Astrocyte of the cerebellum (primary cell): ENCODE measurements at regions not wholly inside any gene's neighbourhood (a gene's known extent, or its start where the extent isn't known, plus 50 kb on each side); places are given as distances from the start of the nearest gene placed in this dataset.

Experiments used
- DNase-seq: peaks from one replicate; pipeline ENCODE4 v3.0.0-alpha.2; 2011; ENCODE audit warnings: low read depth
- H3K4me3 ChIP-seq: 2 replicates; pipeline ENCODE4 v1.5.1; 2011; ENCODE audit warnings: mild to moderate bottlenecking, low read depth, low read length, moderate library complexity
- in situ Hi-C: cut with HindIII; loops from 2 replicates; pipeline ENCODE4 v1.10.0; 2017; ENCODE audit warnings: low sequenced_read_pairs
- TF ChIP-seq, protein P1 (sequence below): IDR thresholded peaks from 2 replicates; pipeline ENCODE4 v1.5.1; 2012; ENCODE audit warnings: low read length, low read depth, moderate library complexity, mild to moderate bottlenecking; ENCODE audit errors: missing control alignments

DNA sequence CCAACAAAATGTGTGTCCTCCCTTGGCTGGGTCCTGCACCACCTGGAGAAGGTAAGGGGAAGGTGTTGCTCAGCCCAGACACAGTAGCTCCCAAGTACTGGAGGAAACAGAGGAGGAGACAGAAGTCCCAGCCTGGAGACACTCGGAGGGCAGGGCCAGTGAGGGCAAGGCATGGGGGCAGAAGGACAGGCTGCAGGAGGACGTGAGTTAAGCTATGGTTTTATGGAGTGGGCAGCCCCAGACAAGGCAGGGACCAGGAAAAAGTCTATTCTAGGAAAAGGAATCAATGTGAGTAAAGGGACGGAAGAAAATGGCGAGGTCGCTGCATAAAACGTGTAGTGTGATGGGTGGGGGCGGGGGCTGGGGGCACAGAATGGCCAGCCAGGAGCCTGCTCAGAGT lies 210.1 kb upstream of the DIO3 start:
- DNase-seq: no peak
- no peak overlapping the region for H3K4me3 ChIP-seq
- TF ChIP-seq, protein P1, sequence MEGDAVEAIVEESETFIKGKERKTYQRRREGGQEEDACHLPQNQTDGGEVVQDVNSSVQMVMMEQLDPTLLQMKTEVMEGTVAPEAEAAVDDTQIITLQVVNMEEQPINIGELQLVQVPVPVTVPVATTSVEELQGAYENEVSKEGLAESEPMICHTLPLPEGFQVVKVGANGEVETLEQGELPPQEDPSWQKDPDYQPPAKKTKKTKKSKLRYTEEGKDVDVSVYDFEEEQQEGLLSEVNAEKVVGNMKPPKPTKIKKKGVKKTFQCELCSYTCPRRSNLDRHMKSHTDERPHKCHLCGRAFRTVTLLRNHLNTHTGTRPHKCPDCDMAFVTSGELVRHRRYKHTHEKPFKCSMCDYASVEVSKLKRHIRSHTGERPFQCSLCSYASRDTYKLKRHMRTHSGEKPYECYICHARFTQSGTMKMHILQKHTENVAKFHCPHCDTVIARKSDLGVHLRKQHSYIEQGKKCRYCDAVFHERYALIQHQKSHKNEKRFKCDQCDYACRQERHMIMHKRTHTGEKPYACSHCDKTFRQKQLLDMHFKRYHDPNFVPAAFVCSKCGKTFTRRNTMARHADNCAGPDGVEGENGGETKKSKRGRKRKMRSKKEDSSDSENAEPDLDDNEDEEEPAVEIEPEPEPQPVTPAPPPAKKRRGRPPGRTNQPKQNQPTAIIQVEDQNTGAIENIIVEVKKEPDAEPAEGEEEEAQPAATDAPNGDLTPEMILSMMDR: no peak
- in situ Hi-C loops: loop anchor here (5.0 kb wide), 2 partner anchors 64 to 66 kb away; no protein-coding TSS in a partner anchor

DNA sequence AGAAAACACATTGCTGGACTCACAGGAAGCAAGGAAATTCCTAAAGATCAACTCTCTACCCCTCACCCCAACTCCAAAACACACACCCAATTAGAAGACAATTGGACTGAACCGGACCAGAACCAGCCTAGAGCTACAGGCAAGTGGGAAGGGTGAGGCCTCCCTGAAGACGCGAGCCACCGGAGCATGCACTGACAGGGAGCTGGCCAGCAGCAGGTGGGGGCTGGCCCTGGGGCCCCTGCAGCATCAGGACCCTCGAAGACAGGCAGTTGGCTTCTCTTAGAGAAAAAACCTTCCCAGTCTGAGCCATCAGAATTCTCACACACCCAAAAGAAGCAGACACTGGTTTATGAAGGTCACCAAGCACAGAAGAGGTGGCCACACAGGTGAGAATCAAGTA lies 209.5 kb upstream of the DIO3 start:
- TF ChIP-seq, protein P1: no peak
- H3K4me3 ChIP-seq: no peak overlapping the region
- DNase-seq: no peak
- in situ Hi-C loops: loop anchor here (5.0 kb wide), 2 partner anchors 64 to 66 kb away; no protein-coding TSS in a partner anchor

DNA sequence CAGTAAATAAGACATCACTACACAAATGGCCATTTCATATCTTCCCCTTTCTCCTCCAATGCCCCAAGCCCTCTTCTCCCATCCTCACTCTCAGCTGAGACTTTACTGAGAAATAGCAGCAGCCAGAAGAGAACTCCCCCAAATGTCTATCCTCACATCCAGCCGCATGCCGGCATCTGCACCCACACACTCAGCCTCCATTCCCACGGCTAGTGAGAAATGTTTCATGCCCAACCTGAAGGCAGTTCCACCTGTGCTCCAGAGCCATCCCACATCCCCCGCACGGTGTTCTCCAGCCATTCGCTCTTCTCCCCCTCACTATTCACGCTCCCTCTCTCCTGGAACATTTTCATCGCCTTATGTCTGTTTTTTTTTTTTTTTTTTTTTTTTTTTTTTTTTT lies 208.7 kb upstream of the DIO3 start:
- H3K4me3 ChIP-seq: no peak overlapping the region
- DNase-seq: no peak
- in situ Hi-C loops: loop anchor here (5.0 kb wide), 2 partner anchors 65 kb away; no protein-coding TSS in a partner anchor
- TF ChIP-seq, protein P1: no peak

DNA sequence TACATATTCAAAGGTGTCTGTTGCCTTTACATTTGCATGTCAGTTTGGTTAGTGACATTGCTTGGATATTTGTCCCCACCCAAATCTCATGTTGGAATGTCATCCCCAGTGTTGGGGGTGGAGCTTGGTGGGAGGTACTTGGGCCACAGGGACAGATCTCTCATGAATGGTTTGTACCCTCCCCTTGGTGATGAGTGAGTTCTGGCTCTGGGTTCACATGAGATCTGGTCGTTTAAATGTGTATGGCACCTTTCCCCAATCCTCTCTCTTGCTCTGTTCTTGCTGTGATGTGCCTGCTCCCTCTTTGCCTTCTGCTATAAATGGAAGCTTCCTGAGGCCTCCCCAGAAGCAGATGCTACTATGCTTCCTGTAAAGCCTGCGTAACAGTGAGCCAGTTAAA lies 207.9 kb upstream of the DIO3 start:
- in situ Hi-C loops: loop anchor here (5.0 kb wide), 2 partner anchors 64 to 66 kb away; no protein-coding TSS in a partner anchor
- TF ChIP-seq, protein P1: no peak
- no peak for DNase-seq
- no peak overlapping the region for H3K4me3 ChIP-seq

DNA sequence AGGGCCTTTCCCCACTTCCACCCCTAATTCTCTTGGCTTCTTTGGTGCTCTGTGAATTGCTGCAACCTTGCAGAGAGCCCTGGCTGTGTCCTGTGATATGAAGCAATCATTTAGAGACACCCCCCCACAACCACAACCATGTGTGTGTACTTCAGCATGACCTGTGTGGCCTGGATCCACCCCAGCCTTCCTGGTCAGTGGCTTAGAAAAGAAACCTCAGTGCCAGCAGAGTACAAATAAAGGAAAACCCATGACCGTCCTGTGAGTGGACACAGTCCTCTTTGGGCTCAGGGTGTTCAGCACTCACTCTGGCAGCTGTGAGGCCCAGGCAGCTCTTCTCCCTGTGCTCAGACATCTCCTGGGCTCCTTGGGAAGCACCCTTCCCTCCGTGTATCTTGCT lies 206.6 kb upstream of the DIO3 start:
- TF ChIP-seq, protein P1: no peak
- DNase-seq: no peak
- in situ Hi-C loops: loop anchor here (5.0 kb wide), 2 partner anchors 63 to 67 kb away; no protein-coding TSS in a partner anchor
- no peak overlapping the region for H3K4me3 ChIP-seq

DNA sequence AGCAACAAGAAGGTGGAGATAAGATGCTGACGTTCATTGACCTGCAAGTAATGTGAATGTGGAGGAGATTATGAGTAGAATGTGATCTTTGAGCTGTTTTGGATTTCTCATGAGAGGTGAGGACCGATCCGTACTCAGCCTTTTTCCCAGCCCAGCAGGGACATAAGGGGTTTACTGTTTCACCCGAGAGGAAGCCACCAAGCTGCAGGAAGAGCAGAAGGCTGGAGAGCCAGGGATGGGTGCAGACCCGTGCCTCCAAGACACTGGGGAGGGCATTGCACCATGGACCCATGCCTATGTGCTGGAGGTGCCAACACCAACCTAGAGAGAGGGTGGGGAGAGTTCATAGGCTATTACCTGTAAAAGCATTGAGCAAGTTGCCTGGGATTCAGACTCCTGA lies 206.0 kb upstream of the DIO3 start:
- no peak overlapping the region for H3K4me3 ChIP-seq
- TF ChIP-seq, protein P1: no peak
- in situ Hi-C loops: no loop called here
- no peak for DNase-seq
